GM12878 (cell line): ENCODE measurements at regions not wholly inside any gene's neighbourhood (a gene's known extent, or its start where the extent isn't known, plus 50 kb on each side); places are given as distances from the start of the nearest gene placed in this dataset.

Experiments
- ATAC-seq: fragments of 200-7000 bp; cut with Tn5 transposase; 3 replicates; pipeline ENCODE4 v1.9.1; 2020; ENCODE audit warnings: mild to moderate bottlenecking, moderate library complexity
- BruUV-seq: library from RNA; stranded (reverse); fragments of 400-500 nt; replicated peaks from 2 replicates; lab custom pipeline; 2021; lab: Mats Ljungman, UMichigan
- CTCF ChIA-PET: fragments of 300-600 bp; sonication (Branson Sonifier 250); formaldehyde crosslinking; extraction: SDS; loops from one replicate; lab custom pipeline; 2021; ENCODE audit warnings: inconsistent platforms; lab: Yijun Ruan, JAX
- POLR2A ChIA-PET: fragments of 350-600 bp; formaldehyde crosslinking; extraction: SDS; loops from one replicate; lab custom pipeline; 2021; ENCODE audit warnings: inconsistent platforms; lab: Charles Lee
- RAD21 ChIA-PET: fragments of 300-600 bp; sonication (Branson Sonifier 250); formaldehyde crosslinking; loops from one replicate; lab custom pipeline; 2023; ENCODE audit warnings: antibody characterized with exemption; ENCODE audit not compliant: unreplicated experiment; lab: Charles Lee
- SMC1A ChIA-PET: fragments of 300-600 bp; sonication (Branson Sonifier 250); formaldehyde crosslinking; loops from one replicate; lab custom pipeline; 2023; ENCODE audit not compliant: unreplicated experiment, uncharacterized antibody; lab: Charles Lee
- DNase-seq: peaks from one replicate; pipeline ENCODE4 v3.0.0-alpha.2; 2011; ENCODE audit warnings: low read depth, low spot score
- FAIRE-seq: peaks from 3 replicates; lab custom pipeline; 2011; peaks lifted over from hg19 to GRCh38; lab: Jason Lieb, UNC
- H2AFZ ChIP-seq: 2 replicates; pipeline ENCODE4 v1.6.0; 2011; ENCODE audit warnings: low read depth, low read length, control low read depth; ENCODE audit not compliant: control insufficient read depth
- H3K27ac ChIP-seq: 2 replicates; pipeline ENCODE4 v1.5.1; 2011; ENCODE audit warnings: control low read depth; ENCODE audit not compliant: control insufficient read depth, insufficient read depth
- H3K27me3 ChIP-seq, 2 experiments: replicated peaks in 1 of 2; 2 replicates each; pipeline versions ENCODE4 v1.6.0 to v1.6.1; 2011; ENCODE audit warnings: low read length in 1 of 2; ENCODE audit not compliant: control insufficient read depth in 2 of 2, insufficient read depth in 2 of 2
- H3K36me3 ChIP-seq, 2 experiments: 2 replicates each; pipeline ENCODE4 v1.5.1; 2011; ENCODE audit warnings: low read length in 1 of 2; ENCODE audit not compliant: control insufficient read depth in 2 of 2, insufficient read depth in 2 of 2
- H3K4me1 ChIP-seq: 2 replicates; pipeline ENCODE4 v1.6.1; 2011; ENCODE audit warnings: mild to moderate bottlenecking, low read length, moderate library complexity, mixed read lengths; ENCODE audit not compliant: control insufficient read depth, insufficient read depth
- H3K4me2 ChIP-seq: 2 replicates; pipeline ENCODE4 v1.6.0; 2011; ENCODE audit warnings: control low read depth; ENCODE audit not compliant: control insufficient read depth, insufficient read depth
- H3K4me3 ChIP-seq: fragments of 200-600 bp; sonication (generic); 2 replicates; pipeline ENCODE4 v1.5.1; 2016
- H3K79me2 ChIP-seq: 2 replicates; pipeline ENCODE4 v1.6.0; 2011; ENCODE audit warnings: low read length; ENCODE audit not compliant: control insufficient read depth, insufficient read depth
- H3K9ac ChIP-seq: 2 replicates; pipeline ENCODE4 v1.8.0; 2011; ENCODE audit warnings: low read length, control low read depth, mixed read lengths; ENCODE audit not compliant: control insufficient read depth, insufficient read depth
- H3K9me3 ChIP-seq: replicated peaks from 3 replicates; pipeline ENCODE4 v1.5.1; 2011; ENCODE audit warnings: mild to moderate bottlenecking, low read length; ENCODE audit not compliant: control insufficient read depth, insufficient read depth
- H4K20me1 ChIP-seq: 2 replicates; pipeline ENCODE4 v1.6.0; 2011; ENCODE audit not compliant: control insufficient read depth, insufficient read depth
- BRCA1 ChIP-seq: IDR thresholded peaks from 2 replicates; pipeline ENCODE4 v1.6.1; 2011; ENCODE audit warnings: low read depth, low read length, improper control_type of control experiment
- DPF2 ChIP-seq: fragments of 450-650 bp; IDR thresholded peaks from 2 replicates; pipeline ENCODE4 v1.6.1; 2017; ENCODE audit warnings: mild to moderate bottlenecking
- KAT2A ChIP-seq: conservative IDR thresholded peaks from 2 replicates; pipeline ENCODE4 v1.6.1; 2011; ENCODE audit warnings: low read depth, low read length; ENCODE audit not compliant: control insufficient read depth
- MEF2A ChIP-seq: IDR thresholded peaks from 2 replicates; pipeline ENCODE4 v1.6.1; 2011; ENCODE audit warnings: low read depth, mild to moderate bottlenecking, low read length, moderate library complexity; ENCODE audit not compliant: insufficient read depth
- MXI1 ChIP-seq: fragments of 150-350 bp; IDR thresholded peaks from 2 replicates; pipeline ENCODE4 v1.6.1; 2011; ENCODE audit warnings: low read depth, mild to moderate bottlenecking, inconsistent platforms, low read length, improper control_type of control experiment
- NFYA ChIP-seq: IDR thresholded peaks from 2 replicates; pipeline ENCODE4 v1.6.1; 2011; ENCODE audit warnings: low read depth, mild to moderate bottlenecking, low read length, improper control_type of control experiment, borderline replicate concordance
- NR2C2 ChIP-seq: IDR thresholded peaks from 2 replicates; pipeline ENCODE4 v1.6.1; 2011; ENCODE audit warnings: borderline replicate concordance, low read depth; ENCODE audit not compliant: control insufficient read depth, insufficient read length
- NR2F1 ChIP-seq: fragments of 450-650 bp; conservative IDR thresholded peaks from 2 replicates; pipeline ENCODE4 v1.6.1; 2017; ENCODE audit warnings: mild to moderate bottlenecking
- POLR2A ChIP-seq: IDR thresholded peaks from 2 replicates; pipeline ENCODE4 v1.6.1; 2011; ENCODE audit warnings: low read depth, mild to moderate bottlenecking, low read length
- RBBP5 ChIP-seq: fragments of 200-600 bp; sonication (generic); conservative IDR thresholded peaks from 2 replicates; pipeline ENCODE4 v1.6.1; 2016
- SIN3A ChIP-seq: IDR thresholded peaks from 2 replicates; pipeline ENCODE4 v1.6.1; 2012; ENCODE audit warnings: low read depth, low read length, improper control_type of control experiment
- SREBF1 ChIP-seq: IDR thresholded peaks from 2 replicates; pipeline ENCODE4 v1.6.1; 2012; ENCODE audit warnings: mild to moderate bottlenecking, low read length
- SRF ChIP-seq, 2 experiments: IDR thresholded peaks; 2 replicates each; pipeline ENCODE4 v1.6.1; 2011; ENCODE audit warnings: low read depth in 2 of 2, low read length in 2 of 2, mild to moderate bottlenecking in 1 of 2, moderate library complexity in 1 of 2
- SUPT20H ChIP-seq: IDR thresholded peaks from 2 replicates; pipeline ENCODE4 v1.6.1; 2011; ENCODE audit warnings: low read depth, mild to moderate bottlenecking, low read length, moderate library complexity, borderline replicate concordance; ENCODE audit not compliant: control insufficient read depth
- TCF12 ChIP-seq: IDR thresholded peaks from 2 replicates; pipeline ENCODE4 v1.6.1; 2011; ENCODE audit warnings: low read depth, mild to moderate bottlenecking, low read length
- ZNF384 ChIP-seq: IDR thresholded peaks from 2 replicates; pipeline ENCODE4 v1.6.1; 2012; ENCODE audit warnings: low read depth, mild to moderate bottlenecking, low read length, improper control_type of control experiment, borderline replicate concordance
- WGBS: methylation state at CpG from one replicate; pipeline ENCODE4 v1.1.6; 2016; ENCODE audit warnings: low lambda C conversion rate; ENCODE audit not compliant: insufficient replicate concordance, insufficient coverage; ENCODE audit errors: missing lambda C conversion rate; 5-methylcytosine and 5-hydroxymethylcytosine counted together
- in situ Hi-C: fragments of 300-500 bp; cut with MboI; formaldehyde crosslinking; loops from 9 replicates; pipeline ENCODE4 v1.14.3; 2018; ENCODE audit warnings: mixed read lengths
- intact Hi-C: fragments of 100-400 bp; cut with micrococcal nuclease; formaldehyde crosslinking; loops from one replicate; pipeline ENCODE4 v1.14.2; 2022; ENCODE audit not compliant: unreplicated experiment

GRCh38 chr19:29295285-29295684, 82.3 kb upstream of the UQCRFS1 start:
- no peaks in the 10 kb centered on the region for H3K79me2 ChIP-seq
- H3K27me3 ChIP-seq, result no peaks in the 10 kb centered on the region
- H3K4me3 ChIP-seq, result no peak overlapping the region
- H3K4me1 ChIP-seq, result no peaks in the 10 kb centered on the region
- ChIA-PET SMC1A (no interaction called here), POLR2A (no interaction called here), CTCF (no interaction called here), RAD21 (no interaction called here)
- WGBS, result 66% methylated on average over 2 of the region's 2 CpGs
- ATAC-seq (no peak), FAIRE-seq (no peak), DNase-seq (no peak)
- no peak overlapping the region for H3K9ac ChIP-seq
- no peaks in the 10 kb centered on the region for H3K36me3 ChIP-seq
- H3K27ac ChIP-seq, result no peak overlapping the region
- H4K20me1 ChIP-seq, result no peaks in the 10 kb centered on the region
- no peak overlapping the region for H3K4me2 ChIP-seq
- no TSS peak for BruUV-seq
- in situ Hi-C loops (no loop called here), intact Hi-C loops (no loop called here)
- no peak overlapping the region for H2AFZ ChIP-seq
- H3K9me3 ChIP-seq, result no peaks in the 10 kb centered on the region
- TF ChIP-seq TCF12, result no peak
- no peak for TF ChIP-seq SRF (IDR thresholded peaks at IDR 0.05; ENCODE audit: low read depth in 2 of 2, low read length in 2 of 2)
- TF ChIP-seq NR2C2, result no peak
- no peak for TF ChIP-seq RBBP5
- no peak for TF ChIP-seq BRCA1
- no peak for TF ChIP-seq KAT2A
- no peak for TF ChIP-seq POLR2A
- TF ChIP-seq SIN3A, result no peak
- TF ChIP-seq NFYA, result no peak

GRCh38 chr19:29297381-29297780, 84.4 kb upstream of the UQCRFS1 start:
- FAIRE-seq (no peak), ATAC-seq (no peak), DNase-seq (no peak)
- in situ Hi-C loops, result no loop called here
- no peak overlapping the region for H3K4me3 ChIP-seq
- no peak overlapping the region for H3K27ac ChIP-seq
- no peak overlapping the region for H2AFZ ChIP-seq
- 40% methylated on average over 6 of the region's 6 CpGs for WGBS
- H3K4me2 ChIP-seq, result no peak overlapping the region
- H3K36me3 ChIP-seq, result no peaks in the 10 kb centered on the region
- TF ChIP-seq SREBF1, result no peak
- TF ChIP-seq MXI1, result no peak
- TF ChIP-seq MEF2A, result no peak
- no peak for TF ChIP-seq DPF2
- no peak for TF ChIP-seq SUPT20H
- no peak for TF ChIP-seq NR2F1
- TF ChIP-seq ZNF384, result no peak
- no peaks in the 10 kb centered on the region for H4K20me1 ChIP-seq
- no peaks in the 10 kb centered on the region for H3K9me3 ChIP-seq
- ChIA-PET RAD21 (no interaction called here), SMC1A (no interaction called here), CTCF (no interaction called here), POLR2A (no interaction called here)
- no peaks in the 10 kb centered on the region for H3K79me2 ChIP-seq
- H3K27me3 ChIP-seq, result no peaks in the 10 kb centered on the region
- H3K4me1 ChIP-seq, result no peaks in the 10 kb centered on the region
- BruUV-seq, result no TSS peak
- H3K9ac ChIP-seq, result no peak overlapping the region
- intact Hi-C loops, result no loop called here
